HG03097 (cell line): ENCODE measurements at regions not wholly inside any gene's neighbourhood (a gene's known extent, or its start where the extent isn't known, plus 50 kb on each side); places are given as distances from the start of the nearest gene placed in this dataset.

ENCODE experiments used
- ATAC-seq: cut with Tn5 transposase; IDR thresholded peaks from one replicate; pipeline ENCODE4 v1.9.1; 2021; ENCODE audit not compliant: unreplicated experiment, low FRiP score

- no peak for ATAC-seq
Measured at GRCh38 chr7:36086571-36086970, 66.5 kb upstream of the EEPD1 start.

- ATAC-seq: no peak
Measured at GRCh38 chr7:36088553-36088952, 64.5 kb upstream of the EEPD1 start.

- no peak for ATAC-seq
Measured at GRCh38 chr7:36088966-36089365, 64.1 kb upstream of the EEPD1 start.

- no peak for ATAC-seq
Measured at GRCh38 chr7:36090976-36091873, 61.8 kb upstream of the EEPD1 start.

- ATAC-seq: no peak
Measured at GRCh38 chr7:36091874-36092176, 61.2 kb upstream of the EEPD1 start.

GRCh38 chr7:36092221-36092771, 60.8 kb upstream of the EEPD1 start:
- ATAC-seq: no peak

GRCh38 chr7:36096460-36097095, 56.5 kb upstream of the EEPD1 start:
- no peak for ATAC-seq

GRCh38 chr7:36098096-36098495, 55.0 kb upstream of the EEPD1 start:
- no peak for ATAC-seq

GRCh38 chr7:36100226-36100625, 52.8 kb upstream of the EEPD1 start:
- no peak for ATAC-seq

GRCh38 chr7:36100634-36101033, 52.4 kb upstream of the EEPD1 start:
- ATAC-seq: no peak
